Type B pancreatic cell (in vitro differentiated cells): ENCODE measurements at regions not wholly inside any gene's neighbourhood (a gene's known extent, or its start where the extent isn't known, plus 50 kb on each side); places are given as distances from the start of the nearest gene placed in this dataset.

Experiments
- DNase-seq: peaks from one replicate; pipeline ENCODE4 v3.0.0; 2021; ENCODE audit warnings: mixed read lengths; ENCODE audit not compliant: unreplicated experiment; ENCODE audit errors: extremely low spot score
- H3K27ac Mint-ChIP-seq: 2 replicates; pipeline ENCODE4 v1.8.0; 2021; ENCODE audit warnings: mild to moderate bottlenecking, mixed read lengths
- H3K27me3 Mint-ChIP-seq: 2 replicates; pipeline ENCODE4 v1.8.0; 2021; ENCODE audit warnings: mixed read lengths
- H3K36me3 Mint-ChIP-seq: 2 replicates; pipeline ENCODE4 v1.8.0; 2021; ENCODE audit warnings: mixed read lengths
- H3K4me1 Mint-ChIP-seq: one replicate; pipeline ENCODE4 v1.8.0; 2021; ENCODE audit warnings: mixed read lengths; ENCODE audit not compliant: unreplicated experiment
- H3K4me3 Mint-ChIP-seq: 2 replicates; pipeline ENCODE4 v1.8.0; 2021; ENCODE audit warnings: mild to moderate bottlenecking, mixed read lengths
- H3K9me3 Mint-ChIP-seq: 2 replicates; pipeline ENCODE4 v1.8.0; 2021; ENCODE audit warnings: mixed read lengths
- TF ChIP-seq, protein P1 (sequence below): fragments of 200-600 bp; sonication (generic); conservative IDR thresholded peaks from 2 replicates; pipeline ENCODE4 v1.5.0; 2021; ENCODE audit warnings: antibody characterized with exemption, mild to moderate bottlenecking

- H3K4me3 Mint-ChIP-seq = no peak overlapping the region
- no peak overlapping the region for H3K27ac Mint-ChIP-seq
- peaks cover 5% of the 10 kb centered on the region for H3K27me3 Mint-ChIP-seq
- H3K9me3 Mint-ChIP-seq = no peaks in the 10 kb centered on the region
- TF ChIP-seq, protein P1, sequence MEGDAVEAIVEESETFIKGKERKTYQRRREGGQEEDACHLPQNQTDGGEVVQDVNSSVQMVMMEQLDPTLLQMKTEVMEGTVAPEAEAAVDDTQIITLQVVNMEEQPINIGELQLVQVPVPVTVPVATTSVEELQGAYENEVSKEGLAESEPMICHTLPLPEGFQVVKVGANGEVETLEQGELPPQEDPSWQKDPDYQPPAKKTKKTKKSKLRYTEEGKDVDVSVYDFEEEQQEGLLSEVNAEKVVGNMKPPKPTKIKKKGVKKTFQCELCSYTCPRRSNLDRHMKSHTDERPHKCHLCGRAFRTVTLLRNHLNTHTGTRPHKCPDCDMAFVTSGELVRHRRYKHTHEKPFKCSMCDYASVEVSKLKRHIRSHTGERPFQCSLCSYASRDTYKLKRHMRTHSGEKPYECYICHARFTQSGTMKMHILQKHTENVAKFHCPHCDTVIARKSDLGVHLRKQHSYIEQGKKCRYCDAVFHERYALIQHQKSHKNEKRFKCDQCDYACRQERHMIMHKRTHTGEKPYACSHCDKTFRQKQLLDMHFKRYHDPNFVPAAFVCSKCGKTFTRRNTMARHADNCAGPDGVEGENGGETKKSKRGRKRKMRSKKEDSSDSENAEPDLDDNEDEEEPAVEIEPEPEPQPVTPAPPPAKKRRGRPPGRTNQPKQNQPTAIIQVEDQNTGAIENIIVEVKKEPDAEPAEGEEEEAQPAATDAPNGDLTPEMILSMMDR = no peak
- DNase-seq = no peak
- H3K4me1 Mint-ChIP-seq = no peaks in the 10 kb centered on the region
- no peaks in the 10 kb centered on the region for H3K36me3 Mint-ChIP-seq
Observed at GRCh38 chr14:56512521-56512920, 67.1 kb upstream of the TMEM260 start.

DNA sequence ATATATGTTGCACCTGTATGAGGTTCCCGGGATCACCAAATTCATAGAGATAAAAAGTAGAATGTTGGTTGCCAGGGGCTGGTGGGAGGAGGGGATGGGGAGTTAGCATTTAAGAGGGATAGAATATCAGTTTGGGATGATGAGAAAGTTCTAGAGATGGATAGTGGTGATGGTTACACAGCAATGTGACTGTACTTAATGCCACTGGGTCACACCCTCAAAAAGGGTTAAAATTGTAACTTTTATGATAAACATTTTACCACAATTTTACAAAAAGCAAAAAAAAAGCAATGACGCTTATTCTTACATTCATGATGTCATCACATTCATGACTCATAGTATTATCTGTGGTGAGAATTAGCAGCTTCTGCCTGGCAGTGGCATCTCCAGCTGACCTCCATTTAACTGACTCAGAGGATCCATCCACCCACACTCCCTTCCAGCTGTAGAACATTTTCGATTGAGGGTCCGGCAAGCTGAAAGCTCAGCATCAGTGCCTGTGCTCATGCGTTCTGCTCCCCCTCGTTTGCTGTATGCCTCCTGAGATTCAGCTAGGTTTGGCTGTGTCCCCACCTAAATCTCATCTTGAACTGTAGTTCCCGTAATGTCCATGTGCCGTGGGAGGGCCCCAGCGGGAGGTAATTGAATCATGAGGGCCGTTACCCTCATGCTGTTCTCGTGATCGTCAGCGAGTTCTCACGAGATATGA, 64.8 kb upstream of the TMEM260 start:
- peaks cover 10% of the 10 kb centered on the region for H3K27me3 Mint-ChIP-seq

DNA sequence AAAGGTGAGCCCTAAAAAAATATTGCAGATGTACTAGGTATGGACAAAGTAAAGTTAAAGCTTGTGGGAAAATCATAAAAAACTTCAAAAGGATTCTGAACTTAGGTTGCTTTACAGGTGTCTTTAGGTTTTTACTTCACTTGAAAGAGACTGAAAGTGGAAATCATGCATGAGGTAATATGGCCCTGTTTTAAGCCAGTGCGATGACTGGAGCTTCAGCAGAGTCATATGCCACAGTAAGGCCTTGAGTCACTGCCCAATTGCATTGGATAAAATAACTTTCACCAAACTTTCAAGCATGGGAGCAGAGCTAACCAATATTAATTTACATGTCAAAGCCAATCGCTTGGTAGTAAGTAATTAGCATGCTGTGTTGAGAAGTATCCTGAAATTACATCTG, 63.9 kb upstream of the TMEM260 start:
- Mint-ChIP-seq H3K9me3 (peaks cover 5% of the 10 kb centered on the region), H3K27ac (no peak overlapping the region), H3K4me1 (no peaks in the 10 kb centered on the region), H3K36me3 (no peaks in the 10 kb centered on the region), H3K27me3 (peaks cover 15% of the 10 kb centered on the region), H3K4me3 (no peak overlapping the region)
- DNase-seq = no peak
- TF ChIP-seq, protein P1 = no peak

More for the DNA sequence above, 64.8 kb upstream of the TMEM260 start:
- H3K4me3 Mint-ChIP-seq = no peak overlapping the region
- no peaks in the 10 kb centered on the region for H3K4me1 Mint-ChIP-seq
- no peaks in the 10 kb centered on the region for H3K36me3 Mint-ChIP-seq
- H3K9me3 Mint-ChIP-seq = no peaks in the 10 kb centered on the region
- DNase-seq = no peak
- TF ChIP-seq, protein P1 = peak; percentile 23
- no peak overlapping the region for H3K27ac Mint-ChIP-seq

DNA sequence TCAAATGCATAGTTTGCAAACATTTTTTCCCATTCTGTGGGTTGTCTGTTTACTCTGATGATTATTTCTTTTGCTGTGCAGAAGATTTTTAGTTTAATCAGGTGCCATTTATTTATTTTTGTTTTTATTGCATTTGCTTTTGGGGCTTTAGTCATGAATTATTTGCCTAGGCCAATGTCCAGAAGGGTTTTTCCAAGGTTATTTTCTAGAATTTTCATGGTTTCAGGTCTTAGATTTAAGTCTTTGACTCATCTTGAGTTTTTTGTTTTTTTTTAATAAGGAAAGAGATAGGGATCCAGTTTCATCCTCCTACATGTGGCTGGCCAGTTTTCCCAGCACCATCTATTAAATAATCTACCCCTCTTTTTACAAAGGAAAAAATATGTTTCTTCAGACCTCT, 57.2 kb upstream of the TMEM260 start:
- no peak overlapping the region for H3K4me3 Mint-ChIP-seq
- DNase-seq = no peak
- H3K27me3 Mint-ChIP-seq = peaks cover 25% of the 10 kb centered on the region
- no peak overlapping the region for H3K27ac Mint-ChIP-seq
- no peaks in the 10 kb centered on the region for H3K4me1 Mint-ChIP-seq
- TF ChIP-seq, protein P1 = no peak
- peaks cover 5% of the 10 kb centered on the region for H3K9me3 Mint-ChIP-seq
- no peaks in the 10 kb centered on the region for H3K36me3 Mint-ChIP-seq

GRCh38 chr14:56524971-56525677, 54.5 kb upstream of the TMEM260 start:
- Mint-ChIP-seq H3K36me3 (no peaks in the 10 kb centered on the region), H3K4me1 (no peaks in the 10 kb centered on the region), H3K27ac (no peak overlapping the region), H3K27me3 (peaks cover 22% of the 10 kb centered on the region), H3K9me3 (peaks cover 3% of the 10 kb centered on the region), H3K4me3 (no peak overlapping the region)
- no peak for DNase-seq
- TF ChIP-seq, protein P1 = no peak
